SHP77 (cell line): ENCODE measurements at regions not wholly inside any gene's neighbourhood (a gene's known extent, or its start where the extent isn't known, plus 50 kb on each side); places are given as distances from the start of the nearest gene placed in this dataset.
"Not testable (repeated sequence)": the region's sequence is repeated elsewhere in the genome, so short reads cannot be mapped to it uniquely, and the experiment has no call there.

Experiments
- DNase-seq, 2 experiments: peaks; one replicate each; lab custom pipeline; 2025; lab: John Stamatoyannopoulos, UW

DNA sequence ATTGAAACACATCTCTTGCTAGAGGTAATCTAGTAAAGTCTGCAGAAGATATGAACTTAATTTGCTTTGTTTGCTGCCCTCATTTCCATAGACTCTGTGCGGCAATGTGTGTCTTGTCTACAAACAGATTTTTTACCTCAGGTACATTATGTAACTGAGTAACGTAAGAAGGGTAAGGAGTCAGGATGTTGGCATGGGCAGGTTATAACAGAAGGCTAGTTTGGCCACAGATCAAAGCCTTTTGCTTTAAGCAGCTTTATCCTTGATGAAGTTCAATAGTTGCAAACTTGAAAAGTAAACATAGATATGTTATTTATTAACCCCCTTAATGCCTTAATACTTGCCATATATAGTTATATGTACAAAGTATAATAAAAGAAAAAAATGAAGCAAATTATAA is 391.6 kb upstream of the FKBP1C start:
- DNase-seq: no peak

DNA sequence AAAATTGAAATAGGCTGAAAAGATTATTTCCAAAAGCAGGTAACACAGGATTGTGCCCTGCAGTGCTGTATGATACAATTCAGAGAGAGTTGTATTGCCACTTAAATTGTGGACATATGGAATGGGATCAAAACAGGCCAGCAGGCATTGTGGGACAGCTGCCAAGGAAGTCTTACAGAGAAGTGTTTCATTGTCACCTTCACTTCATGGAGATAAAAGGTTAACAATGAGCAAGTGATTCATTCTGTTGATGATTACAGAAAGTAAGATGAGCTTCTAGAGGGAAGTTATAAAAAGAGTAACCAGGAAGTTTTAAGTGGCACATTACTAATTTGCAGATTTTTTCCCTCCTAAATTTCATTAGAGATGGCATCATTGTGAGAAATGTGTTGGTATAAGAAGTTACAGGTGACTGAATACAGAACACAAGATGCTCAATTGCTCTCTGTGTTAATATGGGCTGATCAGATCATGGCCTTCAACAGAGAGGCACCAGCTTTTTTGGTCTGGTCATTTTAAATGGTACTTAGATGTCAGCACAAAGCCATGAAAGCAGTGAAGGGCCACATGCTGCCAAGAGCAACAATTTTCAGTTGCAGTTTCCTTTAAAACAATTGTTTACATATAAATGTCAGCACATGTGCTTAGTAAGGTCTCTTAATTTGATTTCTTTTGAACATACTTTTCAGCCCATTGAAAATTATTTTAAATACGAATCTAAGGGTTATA is 402.5 kb upstream of the FKBP1C start:
- DNase-seq: peak; percentile 7 to 9

DNA sequence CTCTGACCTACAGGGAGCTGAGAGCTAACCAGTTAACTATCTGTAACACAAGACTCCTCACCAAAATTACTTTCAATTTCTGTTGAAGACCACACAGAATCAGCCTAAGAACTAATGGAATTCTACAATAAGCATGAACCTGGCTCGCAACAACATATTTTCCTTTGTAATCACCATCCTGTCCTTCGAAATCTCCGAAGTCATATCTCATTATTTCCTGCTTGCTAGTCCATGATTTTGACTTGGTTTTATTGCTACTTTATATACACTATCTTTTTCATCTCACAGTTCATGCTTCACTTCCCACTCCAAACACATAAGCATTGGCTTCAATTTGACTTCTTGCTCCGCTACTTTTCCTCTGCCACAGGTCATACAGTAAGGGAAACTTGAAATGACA is 405.8 kb upstream of the FKBP1C start:
- no peak for DNase-seq

DNA sequence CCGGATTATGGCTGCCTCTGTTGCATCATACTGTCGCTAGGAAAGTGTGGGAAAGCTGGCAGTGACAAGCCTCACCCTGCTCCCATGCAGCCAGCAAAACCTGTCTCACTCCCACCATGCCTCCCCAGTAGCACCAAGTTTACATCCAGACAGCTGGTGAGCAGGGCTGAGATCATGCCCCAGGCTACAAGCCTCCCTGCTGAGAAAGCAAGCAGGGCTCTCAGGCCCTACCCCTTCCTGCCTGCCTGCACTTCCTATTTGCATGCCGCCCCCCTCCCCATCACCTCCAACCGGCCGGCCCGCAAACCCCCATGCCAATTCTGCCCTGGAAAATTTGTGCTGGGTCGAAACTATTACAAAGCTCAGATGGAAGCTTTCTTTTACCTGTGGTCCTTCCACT is 408.2 kb upstream of the FKBP1C start:
- DNase-seq: no peak

DNA sequence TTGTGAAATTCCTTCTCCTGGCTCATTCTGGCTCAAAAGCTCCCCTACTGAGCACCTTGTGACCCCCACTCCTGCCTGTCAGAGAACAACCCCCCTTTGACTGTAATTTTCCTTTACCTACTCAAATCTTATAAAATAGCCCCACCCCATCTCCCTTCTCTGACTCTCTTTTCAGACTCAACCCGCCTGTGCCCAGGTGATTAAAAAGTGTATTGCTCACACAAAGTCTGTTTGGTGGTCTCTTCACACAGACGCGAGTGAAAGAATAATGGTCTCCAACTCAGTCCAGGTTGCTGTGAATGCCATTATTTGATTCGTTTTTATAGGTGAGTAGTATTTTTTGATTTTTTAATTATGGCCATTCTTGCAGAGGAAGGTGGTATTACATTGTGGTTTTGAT is 414.1 kb upstream of the FKBP1C start:
- no peak for DNase-seq

DNA sequence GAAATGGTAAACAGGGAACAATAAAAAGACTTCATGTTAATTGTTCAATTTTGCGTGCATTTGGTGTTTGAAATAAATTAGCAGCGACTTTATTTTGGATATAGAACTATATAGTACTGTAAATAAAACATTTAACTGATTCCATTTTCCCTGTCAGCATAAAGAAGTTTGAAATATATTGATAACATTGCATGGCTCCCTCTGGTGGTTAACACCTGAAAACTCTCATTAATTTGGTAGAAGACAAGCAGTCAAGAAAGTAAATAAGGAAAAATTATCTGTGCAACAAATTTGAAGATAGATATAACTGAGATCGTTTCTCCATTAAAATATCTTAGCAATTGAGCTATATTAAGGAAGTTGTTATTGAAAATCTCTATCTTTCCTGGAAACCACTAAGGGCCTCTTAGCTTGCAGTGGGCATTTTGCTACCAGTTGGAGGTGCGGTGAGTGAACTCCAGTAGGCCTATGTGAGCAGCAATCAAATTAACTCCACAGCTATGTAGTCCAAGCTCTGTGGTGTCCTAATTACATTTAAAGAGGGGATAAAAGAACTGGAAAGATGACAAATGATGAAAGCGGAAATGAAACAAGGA is 435.7 kb upstream of the FKBP1C start:
- DNase-seq: peak; percentile 8 to 38

DNA sequence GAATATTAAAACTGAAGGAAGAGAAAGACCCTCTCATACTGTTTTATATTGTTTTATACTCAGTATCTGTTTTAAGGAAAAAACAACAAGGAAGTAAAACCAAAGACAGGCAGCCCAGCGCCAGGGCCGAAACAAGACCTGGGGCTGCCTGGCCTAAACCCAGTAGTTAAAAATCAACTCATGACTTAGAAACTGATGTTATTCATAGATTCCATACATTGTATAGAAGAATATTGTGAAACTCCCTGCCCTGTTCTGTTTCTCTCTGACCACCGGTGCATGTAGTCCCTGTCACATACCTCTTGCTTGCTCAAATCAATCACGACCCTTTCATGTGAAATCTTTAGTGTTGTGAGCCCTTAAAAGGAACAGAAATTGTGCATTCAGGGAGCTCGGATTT is 445.1 kb upstream of the FKBP1C start:
- not testable (repeated sequence) for DNase-seq

DNA sequence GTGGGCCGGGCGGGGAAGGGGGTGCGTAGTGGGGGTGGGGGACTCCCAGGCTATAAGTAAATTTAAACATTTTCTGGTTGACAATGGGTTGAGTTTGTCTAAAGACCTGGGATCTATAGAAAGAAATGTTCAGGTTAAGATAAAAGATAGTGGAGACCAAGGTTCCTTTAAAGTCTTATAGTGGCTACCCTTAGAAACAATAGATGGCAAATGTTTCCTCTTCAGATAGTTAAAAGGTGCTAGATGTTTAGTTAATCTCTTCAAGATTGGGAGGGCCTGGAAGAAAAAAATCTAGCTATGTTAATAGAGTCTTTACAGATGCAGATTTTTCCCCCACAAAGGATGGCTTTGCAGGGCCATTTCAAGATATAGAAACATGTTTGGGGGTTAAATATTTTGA is 446.4 kb upstream of the FKBP1C start:
- DNase-seq: no peak

DNA sequence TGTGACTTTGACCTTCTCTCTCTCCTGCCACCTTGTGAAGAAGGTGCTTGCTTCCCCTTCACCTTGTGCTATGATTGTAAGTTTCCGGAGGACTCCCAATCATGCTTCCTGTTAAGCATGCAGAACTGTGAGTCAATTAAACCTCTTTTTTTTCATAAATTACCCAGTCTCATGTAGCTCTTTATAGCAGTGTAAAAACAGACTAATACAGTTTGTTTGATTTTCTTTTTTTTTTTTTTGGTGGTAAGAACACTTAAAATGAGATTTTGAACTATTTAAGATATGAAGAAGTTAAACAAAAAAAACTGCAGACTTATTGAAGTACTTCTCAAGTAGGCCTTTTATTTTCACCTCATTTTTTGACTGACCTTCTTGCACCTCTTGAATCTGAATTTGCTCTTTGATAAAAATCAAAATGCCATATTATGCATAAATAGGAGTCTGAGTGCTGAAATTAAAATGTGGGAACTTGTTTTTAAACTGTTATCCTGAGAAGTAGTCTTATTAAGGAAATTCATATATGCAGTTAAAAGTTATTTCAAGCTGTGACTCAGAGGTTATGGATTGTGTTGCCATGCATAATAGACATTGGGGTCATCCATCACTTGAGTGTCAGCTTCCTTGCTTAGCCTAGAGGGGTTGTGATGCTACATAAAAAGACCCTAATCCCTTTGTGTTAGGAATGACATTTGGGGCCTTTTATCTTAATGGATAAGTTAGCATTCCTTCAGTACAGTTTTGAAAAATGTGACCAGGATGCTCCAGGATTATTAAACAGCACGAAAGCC is 447.9 kb upstream of the FKBP1C start:
- DNase-seq: no peak

DNA sequence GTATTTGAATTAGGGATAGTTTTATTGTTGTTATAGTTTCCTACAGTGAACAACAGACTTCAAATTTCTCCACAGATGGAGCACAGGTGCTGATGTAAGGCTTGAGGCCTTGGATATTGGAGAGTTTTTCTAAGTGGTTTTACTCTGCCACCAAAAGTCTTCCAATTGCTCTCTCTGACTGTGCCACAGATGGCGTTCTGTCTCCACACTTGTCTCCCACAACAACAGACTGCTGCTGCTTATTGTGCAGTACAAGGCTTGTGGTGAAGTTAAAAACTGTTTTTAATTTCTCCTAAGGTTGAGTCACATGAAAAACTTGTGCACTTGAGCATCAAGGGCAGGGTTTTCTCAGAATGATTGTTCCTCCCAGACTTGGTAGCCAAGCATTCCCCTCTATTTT is 460.9 kb upstream of the KHDRBS2 start:
- DNase-seq: no peak

DNA sequence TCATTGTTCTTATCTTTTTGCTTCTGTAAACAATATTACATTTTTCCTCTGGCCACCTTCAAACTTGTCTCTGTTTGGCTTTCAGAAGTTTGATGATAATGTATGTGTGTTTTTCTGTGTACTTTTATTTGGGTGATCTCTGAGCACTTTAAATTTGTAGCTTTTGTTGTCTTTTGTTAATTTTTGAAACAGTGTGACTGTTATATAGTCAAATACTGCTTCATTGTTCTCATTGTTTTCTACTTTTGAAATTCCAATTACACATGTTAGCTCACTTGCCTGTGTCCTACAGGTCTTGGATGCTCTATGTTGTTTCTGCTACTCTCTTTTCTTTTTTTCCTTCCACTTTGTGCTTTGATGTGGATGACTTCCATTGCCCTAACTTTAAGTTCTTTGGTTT is 460.1 kb upstream of the KHDRBS2 start:
- DNase-seq: no peak

DNA sequence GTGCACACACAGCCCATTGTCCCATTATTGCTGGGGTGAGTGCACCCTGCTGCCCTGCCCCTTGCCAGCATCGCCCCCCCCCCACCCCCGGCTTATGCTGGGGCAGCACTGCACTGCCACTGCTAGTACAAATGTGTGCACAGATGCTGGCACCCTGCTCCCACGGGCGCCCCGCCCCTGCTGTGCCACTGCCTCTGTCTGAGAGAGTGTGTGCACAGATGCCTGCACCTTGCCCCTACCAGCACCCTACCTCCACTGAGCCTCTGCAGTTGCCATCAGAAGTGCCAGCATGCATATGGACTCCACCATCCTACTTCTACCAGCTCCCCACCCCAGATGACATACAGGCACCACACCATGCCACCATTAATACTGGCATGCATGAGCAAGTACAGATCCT is 454.6 kb upstream of the KHDRBS2 start:
- no peak for DNase-seq

DNA sequence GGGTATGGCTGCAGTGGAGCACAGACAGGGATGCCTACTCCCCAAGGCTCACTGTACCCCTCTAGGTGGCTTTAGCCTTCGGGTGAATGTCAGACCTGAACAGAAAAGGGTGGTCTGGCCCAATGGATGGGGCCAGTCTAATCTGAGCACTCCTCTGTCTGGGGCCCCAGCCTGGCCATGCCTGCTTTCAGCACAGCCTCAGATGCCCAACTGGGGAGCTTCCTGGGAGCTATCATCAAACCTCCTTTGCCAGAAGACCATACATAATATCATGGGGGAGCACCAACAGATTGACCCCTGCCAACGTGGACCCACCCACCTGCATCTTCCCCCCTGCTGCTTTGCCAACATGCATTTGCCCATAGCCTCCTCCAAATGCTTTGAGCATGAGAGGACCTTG is 454.1 kb upstream of the KHDRBS2 start:
- no peak for DNase-seq

DNA sequence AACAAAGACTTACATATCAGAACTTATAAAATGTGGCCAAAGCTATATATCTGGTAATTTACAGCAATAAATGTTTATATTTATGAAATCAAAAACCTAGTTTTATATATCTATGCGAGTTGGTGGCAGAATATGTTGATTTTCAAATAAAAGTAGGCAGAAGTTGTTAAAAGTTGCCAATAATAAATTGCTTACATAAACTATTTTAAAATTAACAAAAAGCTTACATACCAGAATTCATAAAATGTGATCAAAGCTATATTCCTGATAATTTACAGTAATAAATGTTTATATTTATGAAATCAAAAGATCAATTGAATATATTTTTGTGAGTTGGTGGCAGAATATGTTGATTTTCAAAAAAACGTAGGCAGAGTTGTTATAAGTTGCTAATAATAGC is 451.8 kb upstream of the KHDRBS2 start:
- DNase-seq: no peak

DNA sequence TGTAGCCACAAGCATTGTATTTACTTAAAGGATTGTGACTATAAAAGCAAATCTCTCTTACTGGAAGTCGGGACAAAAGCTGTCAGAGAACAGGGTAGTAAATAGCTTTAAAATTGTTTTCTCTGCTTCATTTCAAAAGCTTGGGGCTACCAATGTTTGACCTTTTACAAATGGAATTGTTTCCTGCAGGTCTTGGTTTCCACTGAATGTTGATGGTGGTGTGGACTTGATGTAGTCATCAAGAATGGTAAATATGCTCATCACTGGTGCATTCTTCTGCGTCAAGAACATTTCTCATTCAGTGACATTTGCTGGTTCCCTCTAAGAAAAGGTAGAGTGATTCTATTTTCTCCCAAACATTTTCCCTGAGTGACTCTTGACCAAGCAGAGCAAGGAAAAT is 435.4 kb upstream of the KHDRBS2 start:
- no peak for DNase-seq

DNA sequence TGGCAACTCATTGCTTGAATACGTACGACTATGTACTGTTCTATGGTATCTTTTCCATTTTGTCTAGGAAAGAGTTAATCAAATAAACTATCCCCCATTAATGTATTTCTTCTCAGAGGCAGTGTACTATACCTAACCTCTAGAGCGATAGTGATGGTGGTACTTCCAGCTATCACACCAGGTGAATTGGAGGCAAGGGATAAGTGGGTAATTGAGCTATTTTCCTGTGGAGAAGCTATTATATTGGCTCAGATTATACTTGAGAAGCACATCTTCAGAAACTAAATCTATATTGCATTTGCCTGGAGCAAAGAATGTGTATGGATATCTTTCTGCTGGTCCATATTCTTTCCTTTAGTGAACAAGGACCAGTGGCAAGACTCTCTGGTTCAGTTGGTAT is 430.7 kb upstream of the KHDRBS2 start:
- DNase-seq: no peak

DNA sequence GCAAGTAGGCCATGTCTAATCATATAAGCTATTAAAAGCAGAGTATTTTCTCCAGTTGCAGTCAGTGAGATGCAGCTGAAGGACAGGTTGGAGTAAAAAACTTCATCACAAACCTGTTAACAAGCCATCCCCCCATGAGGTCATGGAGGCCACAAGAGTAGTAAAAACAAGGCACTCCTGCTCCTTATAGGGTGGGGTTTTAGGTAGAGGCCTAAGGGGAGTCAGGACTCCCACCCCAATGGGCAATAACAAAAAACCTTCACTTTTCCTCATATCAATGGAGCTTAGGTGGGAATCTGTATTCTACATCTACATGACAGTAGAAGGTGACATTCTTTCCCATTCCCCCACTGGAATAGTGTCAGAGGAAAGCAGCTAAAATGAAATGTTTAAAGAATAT is 428.1 kb upstream of the KHDRBS2 start:
- DNase-seq: no peak

DNA sequence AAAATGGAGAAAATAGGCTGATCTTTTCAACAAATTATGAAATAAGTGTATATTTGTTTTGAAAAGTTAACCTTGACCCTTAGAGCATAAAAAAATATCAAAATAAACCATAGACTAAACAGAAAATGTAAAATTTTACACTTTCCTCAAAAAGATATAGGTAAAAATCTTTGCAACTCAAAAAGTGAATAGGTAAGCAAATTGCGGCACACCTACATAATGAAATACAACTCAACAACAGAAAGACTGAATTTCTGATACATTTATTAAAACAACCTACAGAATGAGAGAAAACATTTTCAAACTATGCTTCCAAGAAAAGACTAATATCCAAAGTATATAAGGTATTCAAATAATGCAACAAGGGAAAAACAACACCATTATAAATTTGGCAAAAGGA is 425.7 kb upstream of the KHDRBS2 start:
- no peak for DNase-seq

DNA sequence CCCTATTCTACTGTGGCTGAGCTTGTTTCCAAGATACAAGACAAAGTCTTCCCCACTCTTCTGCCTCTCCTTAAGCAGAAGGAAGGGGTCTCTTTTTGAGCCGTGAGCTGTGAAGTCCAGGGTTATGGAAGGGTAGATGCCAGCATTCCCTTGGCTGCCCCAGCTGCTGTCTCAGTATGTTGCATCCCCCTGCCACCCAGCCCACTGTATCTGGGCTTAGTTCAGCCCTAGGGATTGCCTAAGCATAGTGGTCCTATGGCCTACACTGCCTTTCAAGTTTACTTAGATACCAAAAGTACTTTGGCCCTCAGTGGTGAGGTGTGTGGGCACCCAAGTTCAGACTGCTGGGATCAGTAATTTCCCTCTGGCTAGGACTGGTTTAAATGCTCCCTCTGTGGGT is 421.9 kb upstream of the KHDRBS2 start:
- no peak for DNase-seq

DNA sequence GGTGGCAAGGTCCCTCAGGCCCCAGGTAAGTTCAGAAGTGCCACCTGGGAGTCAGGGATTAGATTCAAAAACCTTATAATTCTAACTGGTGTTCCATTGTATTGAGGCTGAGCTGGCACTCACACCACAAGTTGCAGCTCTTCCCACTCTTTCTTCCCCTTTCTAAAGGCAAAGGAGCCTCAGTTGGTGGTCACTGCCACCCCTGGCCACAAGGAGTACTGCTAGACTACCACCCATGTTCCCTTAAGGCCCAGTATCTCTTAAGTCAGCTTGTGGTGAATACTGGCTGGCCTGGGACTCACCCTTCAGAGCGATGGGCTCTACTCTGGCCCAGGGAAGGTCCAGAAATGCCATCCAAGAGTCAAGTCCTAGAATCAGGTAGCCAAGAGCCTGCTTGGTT is 421.1 kb upstream of the KHDRBS2 start:
- DNase-seq: no peak

DNA sequence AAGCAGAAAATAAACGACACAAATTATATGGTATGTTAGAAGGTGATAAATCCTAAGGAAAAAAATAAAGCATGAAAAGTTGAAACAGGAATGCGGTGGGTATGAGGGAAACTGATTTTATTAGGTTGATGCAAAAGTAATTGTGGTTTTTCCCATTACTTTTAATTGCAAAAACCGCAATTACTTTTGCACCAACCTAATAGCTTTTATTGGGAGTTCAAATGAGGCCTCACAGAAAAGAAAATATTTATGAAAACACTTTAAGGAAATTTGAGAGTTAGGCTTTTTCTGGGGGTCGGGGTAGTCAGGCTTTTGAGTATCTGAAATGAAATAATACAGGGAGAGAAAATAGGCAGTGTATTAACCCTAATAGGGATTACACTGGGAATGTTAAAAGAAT is 397.0 kb upstream of the KHDRBS2 start:
- DNase-seq: no peak

DNA sequence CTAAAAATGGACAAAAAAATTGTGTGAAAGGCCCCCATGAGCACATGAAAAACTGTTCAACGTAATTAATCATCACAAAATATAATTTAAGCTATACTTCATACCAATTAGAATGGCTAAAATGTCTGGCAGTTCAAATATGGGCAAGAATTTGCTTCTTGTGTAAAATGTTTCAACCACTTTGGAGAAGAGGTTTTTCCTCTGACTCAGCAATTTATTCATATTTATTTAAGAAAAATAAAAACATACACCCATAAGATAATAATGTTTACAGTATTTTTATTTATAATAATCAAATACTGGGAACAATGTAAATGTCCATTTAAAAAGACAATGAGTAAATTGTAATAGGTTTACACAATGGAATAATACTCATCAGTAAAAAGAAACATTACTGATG is 395.1 kb upstream of the KHDRBS2 start:
- no peak for DNase-seq

DNA sequence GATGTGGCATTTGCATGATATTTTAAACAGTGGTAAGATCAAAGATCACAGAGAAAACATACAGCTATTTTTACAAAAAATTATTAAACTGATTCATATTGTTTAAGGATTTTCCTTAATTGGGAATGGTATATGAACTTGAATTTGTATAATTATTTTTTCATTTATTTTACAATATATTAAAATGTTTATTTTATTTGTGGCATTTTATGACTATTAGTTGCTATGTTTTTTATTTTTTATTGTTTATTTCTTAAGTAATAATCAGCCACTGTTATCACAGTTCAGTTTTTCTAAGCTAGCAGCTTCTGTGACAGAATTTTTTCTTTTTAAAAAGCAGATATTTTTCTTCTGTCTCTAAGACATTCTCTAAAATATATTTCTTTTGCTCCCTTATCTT is 387.0 kb upstream of the KHDRBS2 start:
- no peak for DNase-seq
